Esophagus mucosa (tissue), 1 donor: ENCODE measurements at regions not wholly inside any gene's neighbourhood (a gene's known extent, or its start where the extent isn't known, plus 50 kb on each side); places are given as distances from the start of the nearest gene placed in this dataset.

ENCODE experiments used
- ATAC-seq: fragments of 200-7000 bp; cut with Tn5 transposase; one replicate; pipeline ENCODE4 v1.9.1; 2020
- donor health status: DM: yes; HTN: yes; CAD: no.

DNA sequence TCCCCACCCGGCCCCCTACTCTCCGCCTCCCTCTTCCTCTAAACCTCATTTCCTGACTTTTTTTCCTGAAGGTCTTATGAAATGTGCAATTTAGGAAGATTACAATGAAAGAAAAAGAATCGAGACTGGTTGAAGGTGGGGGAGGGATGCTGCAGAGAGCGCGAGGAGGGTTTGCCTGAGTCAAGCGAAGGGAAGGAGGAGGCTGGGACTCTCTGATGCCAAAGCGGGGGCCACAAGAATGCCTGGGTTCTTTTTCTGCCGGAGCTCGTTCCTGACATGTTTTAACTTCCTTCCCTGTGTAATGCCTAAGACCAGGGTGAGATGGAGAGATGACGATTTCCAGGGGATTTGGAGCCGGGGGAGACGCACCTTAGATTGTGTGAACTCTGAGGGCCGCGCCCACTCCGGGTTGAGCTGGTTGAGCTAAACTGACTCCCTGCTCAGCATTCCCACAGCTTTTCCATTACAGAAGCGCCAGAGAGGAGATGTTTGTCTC lies 270.5 kb upstream of the SORL1-AS1 start:
- ATAC-seq, result peak; percentile 23

DNA sequence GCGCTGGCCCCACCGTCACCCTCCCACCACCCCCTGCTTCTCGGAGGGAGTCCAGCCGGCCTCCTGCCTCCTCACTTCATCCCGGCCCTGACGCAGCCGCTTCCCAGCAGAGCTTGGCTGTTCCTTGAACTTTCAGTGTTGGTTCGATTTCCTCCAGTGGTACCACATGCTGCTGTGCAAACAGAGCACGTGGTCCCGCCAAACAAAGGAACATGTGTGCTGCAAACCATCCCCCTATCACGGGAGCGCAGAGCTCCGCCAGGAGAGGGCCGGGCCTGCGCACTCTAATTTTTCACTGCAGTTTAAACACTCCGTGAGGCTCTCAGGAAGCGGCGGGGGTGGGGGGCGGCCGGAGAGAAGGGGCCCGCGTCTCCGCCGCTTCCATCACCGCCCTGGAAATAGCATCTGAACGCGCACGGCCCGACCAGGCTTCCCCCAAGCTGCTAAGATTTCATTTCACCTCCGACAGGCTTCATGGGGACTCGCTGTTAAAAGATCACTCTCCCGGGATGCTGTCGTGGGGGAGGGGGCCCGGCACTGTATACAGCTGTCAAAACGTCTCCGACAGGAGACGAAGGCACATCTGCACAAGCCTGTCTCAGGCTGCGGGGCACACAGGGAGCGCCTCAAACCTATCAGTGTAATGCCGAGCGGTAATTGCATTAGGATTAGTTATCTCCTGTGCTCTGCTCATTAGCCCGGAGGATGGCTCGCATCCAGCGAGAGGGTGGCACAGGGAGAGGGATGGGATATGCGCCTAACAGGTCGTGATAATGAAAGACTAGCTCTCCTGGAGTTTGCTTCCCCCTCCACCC lies 269.9 kb upstream of the SORL1-AS1 start:
- peak; percentile 62 for ATAC-seq

DNA sequence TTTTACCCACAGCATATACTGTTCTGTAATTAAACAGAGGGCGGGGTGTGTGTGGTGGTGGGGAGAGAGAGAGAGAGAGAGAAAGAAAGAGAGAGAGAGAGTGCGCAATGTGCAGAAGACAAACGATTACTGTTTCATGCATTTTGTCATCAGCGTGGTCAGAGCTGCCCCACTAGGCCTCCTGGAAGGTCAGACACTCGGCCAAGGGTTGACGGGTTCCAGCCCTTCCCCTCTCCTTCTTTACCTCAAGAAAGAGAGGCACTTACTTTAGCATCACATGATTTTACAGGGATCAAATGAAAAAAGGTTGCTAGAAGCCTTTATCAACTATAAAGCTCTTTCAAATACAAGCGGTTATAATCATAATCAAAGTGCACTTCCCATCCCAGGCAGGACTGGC lies 269.2 kb upstream of the SORL1-AS1 start:
- ATAC-seq, result no peak

DNA sequence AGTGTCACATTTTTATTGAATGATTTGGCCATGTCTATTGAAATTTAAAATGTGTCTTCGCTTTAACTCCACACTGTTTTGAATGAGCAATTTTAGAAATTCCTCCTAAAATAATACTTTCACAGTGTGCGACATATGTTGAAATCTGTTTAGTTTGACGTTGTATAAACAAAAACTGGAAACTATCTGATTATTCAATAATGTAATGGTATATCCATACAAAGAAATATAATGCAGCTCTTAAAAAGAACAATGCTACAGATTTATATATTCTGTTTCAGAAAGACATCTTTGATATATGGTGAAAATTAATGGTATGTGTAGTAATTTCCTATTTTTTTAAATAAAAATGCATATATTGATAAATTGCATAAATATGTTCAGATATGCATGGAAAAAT lies 268.7 kb upstream of the SORL1-AS1 start:
- no peak for ATAC-seq

DNA sequence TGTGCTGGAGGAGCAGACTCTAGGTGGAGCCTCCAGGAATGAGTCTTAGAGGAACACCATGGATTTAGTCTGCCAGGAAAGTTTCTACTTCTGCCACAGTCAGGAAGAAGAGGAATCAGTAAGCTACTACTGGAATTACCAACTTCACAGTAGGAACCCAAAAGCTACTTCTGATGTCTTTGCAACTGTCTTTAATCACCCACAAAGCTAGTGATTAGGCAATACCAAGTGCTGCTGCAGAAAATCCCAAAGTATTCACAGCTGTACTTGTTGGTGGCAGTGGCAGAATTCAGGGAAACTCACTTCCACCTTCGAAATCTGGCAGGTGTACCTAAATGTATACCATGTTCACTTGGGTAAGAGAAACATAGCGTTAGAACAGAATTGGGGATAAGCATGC lies 264.5 kb upstream of the SORL1-AS1 start:
- no peak for ATAC-seq

DNA sequence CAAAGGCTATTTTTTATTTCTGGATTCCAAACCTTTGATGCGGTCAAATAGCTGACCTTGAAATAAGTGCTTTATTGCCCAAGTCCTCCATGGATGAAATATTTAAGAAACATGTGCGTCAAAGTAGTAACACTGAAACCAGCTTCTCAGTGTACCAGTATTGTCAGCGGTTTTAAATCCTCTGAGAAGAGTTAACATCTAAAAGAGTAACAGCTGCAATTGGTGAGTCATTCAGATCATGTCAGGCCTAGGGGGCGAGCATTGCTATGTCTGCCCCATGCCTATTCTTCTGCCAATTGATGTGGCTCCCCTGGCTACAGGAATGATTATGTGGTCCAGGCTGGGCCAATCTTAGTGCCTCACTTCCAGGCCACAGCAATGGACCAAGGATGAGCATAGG lies 263.3 kb upstream of the SORL1-AS1 start:
- no peak for ATAC-seq

DNA sequence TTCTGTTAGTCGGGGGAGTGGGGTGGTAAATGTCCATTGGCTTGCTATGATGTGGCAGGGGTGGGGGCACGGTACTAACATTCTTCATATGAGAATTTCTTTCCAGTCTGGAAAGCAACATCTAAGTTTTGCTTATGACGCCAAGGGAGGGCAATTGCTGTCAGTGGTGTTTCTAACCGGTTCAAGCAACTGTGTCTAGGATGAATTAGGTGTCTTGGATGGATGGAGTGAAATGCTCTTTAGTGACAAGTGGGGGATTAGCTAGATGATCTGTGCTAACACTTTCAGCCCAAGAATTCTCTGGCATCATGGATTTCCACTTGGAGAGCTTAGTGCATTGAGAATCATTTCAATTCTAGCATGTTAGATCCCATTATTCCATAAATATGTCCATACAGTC lies 262.6 kb upstream of the SORL1-AS1 start:
- ATAC-seq, result no peak

DNA sequence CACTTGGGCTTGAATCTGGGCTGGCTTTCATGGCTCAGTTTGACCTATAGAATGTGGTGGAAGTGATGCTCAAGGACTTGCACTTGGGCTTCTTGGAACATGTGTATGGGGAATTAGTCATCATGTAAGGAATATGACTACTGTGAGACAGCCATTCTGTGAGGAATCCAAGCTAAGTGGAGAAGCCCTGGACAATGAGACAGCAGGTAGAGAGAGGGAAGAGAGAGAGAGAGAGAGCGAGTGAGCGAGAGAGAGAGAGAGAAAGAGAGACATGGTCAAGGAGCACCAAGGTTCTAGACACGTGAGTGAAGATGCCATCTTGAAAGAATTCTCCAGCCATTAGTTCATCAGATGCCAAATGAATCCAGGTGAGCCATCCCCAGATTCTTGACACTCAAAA lies 261.6 kb upstream of the SORL1-AS1 start:
- ATAC-seq, result no peak

DNA sequence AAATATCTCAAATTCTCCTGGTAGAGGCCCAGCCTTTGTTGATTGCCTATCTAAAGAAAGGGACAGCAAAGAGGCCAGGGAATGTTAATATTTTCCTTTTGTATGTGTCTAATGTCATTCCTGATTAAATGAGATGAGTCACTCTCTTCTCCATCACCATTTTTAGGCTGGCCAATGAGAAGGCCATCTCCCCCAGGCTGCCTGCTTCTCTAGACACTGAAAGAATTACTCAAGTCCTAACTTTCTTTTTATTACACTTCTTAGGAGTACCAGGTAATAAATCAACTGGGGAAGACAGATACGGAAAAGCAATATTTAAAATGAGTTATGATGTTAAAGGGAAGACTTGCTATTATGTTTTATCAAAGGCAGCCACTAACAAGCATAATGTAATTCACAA lies 259.2 kb upstream of the SORL1-AS1 start:
- ATAC-seq, result no peak

DNA sequence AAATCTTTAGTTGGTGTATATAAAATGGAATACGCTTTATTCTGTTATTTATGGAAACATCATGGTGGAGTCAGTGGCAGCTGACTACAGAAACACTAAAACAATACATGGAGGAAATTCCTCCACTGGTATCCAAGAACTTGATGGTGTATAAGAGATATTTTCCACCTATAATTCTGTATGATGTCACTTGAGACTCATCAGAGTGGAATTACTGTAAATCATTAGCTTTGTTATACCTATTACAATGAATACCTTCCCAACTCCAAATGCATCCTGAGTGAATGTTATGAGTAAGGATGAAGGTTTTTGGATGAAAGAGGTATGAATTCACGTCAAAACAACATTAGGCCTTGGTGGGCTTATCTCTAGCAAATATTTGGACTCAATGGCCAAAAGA lies 258.5 kb upstream of the SORL1-AS1 start:
- no peak for ATAC-seq

DNA sequence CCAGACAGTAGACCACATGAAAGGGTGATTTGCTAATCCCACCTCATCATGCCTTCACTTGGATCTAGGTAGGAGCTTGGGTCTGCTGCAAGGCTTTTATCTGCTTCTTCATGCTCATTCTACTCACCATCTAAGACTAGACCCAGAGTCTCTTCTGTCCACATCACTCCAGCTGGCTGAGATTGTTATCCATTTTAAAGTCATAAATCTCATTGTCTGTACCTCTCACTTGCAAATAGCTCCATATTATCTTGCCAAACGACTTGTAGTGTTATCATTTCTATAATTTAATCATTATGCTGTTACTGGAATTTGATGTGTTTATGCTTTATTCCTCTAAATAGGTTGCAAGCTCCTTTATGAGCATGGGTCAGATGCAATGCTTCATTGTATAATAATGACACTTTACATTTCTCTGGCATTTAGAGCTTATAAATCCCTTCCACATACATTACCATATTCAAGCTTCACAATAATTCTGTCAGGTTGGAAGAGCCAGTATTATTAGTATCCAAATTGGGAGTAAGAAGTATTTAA lies 254.2 kb upstream of the SORL1-AS1 start:
- ATAC-seq, result no peak

DNA sequence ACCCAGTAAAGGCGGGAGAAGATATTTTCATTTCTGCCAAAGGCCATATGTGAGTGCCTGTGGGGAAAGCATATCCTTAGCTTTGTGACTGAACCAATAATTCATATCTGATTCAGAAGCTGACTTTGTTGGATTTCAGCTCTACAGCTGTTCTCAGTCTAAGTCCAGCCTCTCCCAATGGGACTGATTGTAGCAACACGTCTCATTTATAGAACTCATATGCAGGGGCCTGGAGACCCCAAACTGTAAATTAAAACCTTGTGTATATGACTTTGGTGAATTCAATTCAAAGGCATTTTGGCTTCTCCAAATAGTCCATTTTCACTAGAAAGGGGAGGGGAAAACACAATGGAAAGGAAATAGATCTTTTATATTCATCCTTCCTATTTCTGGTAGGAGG lies 250.4 kb upstream of the SORL1-AS1 start:
- no peak for ATAC-seq

DNA sequence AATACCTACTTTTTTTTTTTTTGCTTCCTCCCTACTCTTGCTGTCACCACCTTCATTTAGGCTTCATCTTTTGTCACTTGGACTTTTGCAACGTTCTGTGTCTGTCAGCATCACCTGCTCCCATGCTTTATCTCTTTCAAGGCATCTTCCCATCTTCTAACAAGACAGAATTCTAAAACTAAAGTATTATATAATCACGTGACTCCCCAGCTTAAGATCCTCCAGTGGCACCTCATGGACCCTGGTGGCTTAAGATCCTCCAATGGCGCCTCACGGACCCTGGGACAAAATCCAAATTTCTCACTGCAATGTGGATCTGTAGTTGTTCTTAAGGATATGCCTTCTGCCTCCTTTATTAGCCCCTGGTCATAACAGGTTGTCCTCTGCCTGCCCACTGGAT lies 248.2 kb upstream of the SORL1-AS1 start:
- no peak for ATAC-seq

DNA sequence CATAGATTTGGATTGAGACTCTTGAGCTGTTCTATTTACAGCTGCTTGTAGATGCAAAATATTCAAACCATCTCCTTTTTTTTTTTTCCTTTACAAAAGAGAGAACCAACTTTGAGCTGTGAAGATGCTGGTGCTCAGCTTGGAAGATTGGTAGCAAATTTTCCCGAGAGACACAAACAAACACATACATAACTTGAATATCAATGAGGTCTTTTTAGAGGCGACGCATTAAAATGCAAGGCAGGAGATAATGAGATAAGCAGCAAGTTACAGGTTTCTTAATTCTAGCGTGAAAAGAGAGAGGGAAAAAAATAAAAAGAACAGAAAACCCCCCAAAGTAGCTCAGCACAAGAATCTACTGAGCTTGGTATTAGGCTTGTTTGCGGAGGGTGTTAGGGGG lies 247.0 kb upstream of the SORL1-AS1 start:
- no peak for ATAC-seq

DNA sequence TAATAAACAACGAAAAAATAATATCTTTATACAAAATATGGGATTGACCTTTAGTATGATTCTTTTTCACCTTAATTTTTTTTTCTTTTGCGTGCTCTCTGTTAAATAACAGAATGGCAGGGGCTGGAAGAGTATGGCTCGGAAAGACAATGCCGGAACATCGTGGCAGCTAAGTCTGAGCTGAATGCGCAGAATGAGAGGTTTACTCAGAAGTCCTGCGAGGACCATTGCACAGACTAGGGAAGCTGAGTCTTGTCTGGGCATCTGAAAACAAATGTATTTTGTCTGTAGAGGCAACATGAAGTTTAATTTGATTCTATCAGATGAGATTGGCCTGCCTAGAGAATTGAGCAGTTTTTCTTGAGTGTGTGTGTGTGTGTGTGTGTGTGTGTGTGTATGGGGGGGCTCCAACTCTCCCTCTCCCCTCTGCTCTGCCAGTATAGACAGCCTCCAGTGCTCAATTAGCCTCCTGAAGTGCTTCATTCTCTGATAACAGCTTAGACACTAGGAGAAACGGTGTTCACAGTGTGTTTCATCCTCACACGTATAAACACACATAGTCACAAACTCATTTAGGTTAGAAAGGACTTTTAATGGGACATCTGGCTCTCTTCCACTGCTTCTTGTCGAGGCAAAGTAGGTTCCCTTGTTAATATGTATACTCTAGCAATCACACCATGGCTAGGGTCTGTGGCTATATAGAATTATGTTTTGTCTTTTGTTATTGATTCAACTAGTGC lies 244.3 kb upstream of the SORL1-AS1 start:
- ATAC-seq, result no peak

DNA sequence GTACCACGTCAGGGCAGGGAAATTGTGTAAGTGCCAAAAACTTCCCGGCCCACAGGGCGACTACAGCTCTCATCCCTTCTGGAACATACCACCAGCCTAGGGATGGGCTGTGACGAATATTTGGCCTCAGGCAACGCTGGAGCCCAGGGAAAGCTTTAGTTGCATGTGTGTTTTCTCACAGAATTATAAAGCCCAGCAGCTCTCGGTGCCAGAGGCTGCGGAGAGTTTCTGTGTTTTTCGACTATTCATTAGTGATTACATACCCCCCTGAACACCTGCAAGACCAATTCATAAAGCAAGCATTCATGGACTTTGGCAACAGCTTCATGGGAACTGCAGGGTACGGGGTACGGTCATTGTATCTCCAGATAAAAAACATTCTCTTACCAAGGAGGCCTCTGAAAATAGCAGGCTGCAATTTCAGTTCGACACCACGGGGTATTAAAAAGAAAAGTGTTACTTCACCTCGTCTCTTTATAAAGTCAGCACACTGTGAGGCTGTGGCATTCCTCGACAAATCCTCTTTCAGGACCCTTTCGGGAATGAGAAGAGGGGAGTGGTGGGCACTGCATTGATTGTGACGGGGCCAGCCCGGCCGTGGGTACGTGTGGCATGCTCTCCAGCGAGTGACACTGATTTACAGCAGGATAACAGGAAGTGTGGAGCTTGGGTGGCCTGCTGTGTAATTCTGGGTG lies 243.6 kb upstream of the SORL1-AS1 start:
- no peak for ATAC-seq

DNA sequence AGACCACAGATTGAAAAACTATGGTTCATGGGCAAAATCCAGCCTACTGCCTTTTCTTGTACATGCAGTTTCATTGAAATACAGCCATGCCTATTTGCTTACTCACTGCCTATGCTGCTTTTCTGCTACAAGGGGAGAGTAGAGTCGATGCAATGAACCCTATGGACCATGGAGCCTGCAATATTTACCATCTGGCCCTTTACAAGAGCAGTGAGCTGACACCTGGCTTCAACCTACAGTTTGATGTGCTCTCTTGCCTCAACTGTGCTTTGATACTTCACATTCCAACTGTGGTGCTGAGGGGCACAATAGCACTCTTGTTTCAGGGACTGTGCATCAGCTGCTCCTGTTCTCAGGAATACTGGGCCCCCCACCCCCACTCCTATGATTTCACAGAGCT lies 239.5 kb upstream of the SORL1-AS1 start:
- no peak for ATAC-seq

DNA sequence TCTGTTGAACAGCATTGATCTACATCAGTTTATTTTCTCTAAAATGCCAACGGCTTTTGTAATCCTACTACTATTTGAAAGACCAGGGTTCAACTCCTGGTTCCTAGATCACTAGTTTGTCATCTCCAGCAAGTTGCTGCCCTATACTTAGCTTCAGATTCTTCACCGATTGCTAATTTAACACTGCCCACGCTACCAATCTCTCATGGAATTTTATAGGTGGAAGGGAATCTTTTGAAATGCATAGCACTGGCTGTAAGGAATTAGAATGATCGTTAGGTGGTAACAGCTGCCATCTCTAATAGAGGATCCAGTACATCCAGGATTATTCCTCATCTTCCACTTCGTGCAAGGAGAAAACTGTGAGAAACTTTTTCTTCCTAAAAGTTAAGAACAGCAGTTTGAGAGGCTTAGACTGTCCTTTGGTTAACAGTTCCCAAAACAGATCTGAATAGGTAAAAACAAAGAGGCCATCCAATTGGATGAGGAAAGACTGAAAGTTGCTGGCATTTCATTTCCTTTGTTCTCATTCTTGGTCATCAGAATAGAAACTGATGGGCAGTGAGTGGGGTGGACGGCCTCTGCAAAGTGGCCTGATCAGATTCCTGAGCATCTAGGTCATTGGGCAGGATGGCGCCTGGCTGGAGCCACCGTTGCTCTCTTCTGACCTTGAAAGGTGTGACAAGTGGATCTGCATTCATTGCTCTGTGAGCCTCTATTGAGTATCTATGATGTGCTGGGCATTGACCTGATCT lies 236.3 kb upstream of the SORL1-AS1 start:
- no peak for ATAC-seq

DNA sequence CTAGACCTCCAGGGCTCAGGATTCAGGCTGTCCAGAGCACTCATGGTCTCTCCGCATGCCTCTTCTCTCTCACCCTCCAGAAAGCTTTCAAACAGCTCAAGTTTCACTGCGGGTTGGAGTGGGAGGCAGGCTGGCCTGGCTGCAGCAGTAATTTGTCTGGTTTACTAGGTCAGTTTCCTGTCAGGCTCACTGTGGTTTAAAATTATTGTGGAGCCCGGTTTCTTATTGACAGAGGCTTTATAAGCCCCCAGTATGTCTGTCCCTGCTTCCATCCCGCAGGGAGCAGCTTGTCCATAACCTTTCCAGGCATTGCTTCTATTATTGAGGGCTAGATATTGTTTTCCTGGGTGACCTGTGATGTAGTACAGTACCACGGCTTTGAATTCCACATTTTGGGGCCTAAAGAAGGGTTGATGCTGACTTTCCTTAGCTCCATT lies 235.3 kb upstream of the SORL1-AS1 start:
- ATAC-seq, result no peak

DNA sequence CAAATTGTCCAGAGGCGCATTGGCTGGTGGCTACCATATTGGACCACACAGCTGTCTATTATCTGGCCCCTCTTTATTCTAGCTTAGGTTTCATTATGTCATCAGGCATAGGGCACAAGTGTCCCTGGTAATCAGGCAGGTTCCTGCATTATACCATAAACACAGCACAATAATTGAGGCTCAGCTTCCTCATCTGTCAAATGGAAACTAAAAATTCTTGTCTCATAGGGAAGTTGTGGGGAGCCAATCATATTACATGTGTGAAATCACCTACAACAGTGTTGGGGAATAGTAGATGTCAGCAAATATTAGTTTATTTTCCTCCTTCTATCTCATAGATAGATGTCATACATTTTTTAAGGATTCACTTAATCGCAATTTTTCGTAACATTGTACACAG lies 231.0 kb upstream of the SORL1-AS1 start:
- ATAC-seq, result no peak
